Panc1 (cell line): ENCODE measurements at regions not wholly inside any gene's neighbourhood (a gene's known extent, or its start where the extent isn't known, plus 50 kb on each side); places are given as distances from the start of the nearest gene placed in this dataset.
"Not testable (repeated sequence)": the region's sequence is repeated elsewhere in the genome, so short reads cannot be mapped to it uniquely, and the experiment has no call there.

Experiments
- ATAC-seq: fragments of 200-7000 bp; cut with Tn5 transposase; 2 replicates; pipeline ENCODE4 v1.9.1; 2020; ENCODE audit warnings: mild to moderate bottlenecking, moderate library complexity
- BruUV-seq: library from RNA; stranded (reverse); fragments of 400-500 nt; replicated peaks from 2 replicates; lab custom pipeline; 2021; lab: Mats Ljungman, UMichigan
- CTCF ChIA-PET: fragments of 300-600 bp; sonication (Branson Sonifier 250); formaldehyde crosslinking; loops from one replicate; lab custom pipeline; 2022; ENCODE audit warnings: antibody characterized with exemption; lab: Charles Lee
- POLR2A ChIA-PET: fragments of 300-600 bp; sonication (Branson Sonifier 250); formaldehyde crosslinking; loops from one replicate; lab custom pipeline; 2022; ENCODE audit warnings: antibody characterized with exemption; lab: Charles Lee
- DNase-seq: peaks from one replicate; pipeline ENCODE4 v3.0.0-alpha.2; 2010; ENCODE audit warnings: low read depth, low spot score
- H3K27ac ChIP-seq: 2 replicates; pipeline ENCODE4 v1.5.1; 2011; ENCODE audit warnings: mild to moderate bottlenecking, low read length, inconsistent platforms
- H3K27me3 ChIP-seq: fragments of 200-500 bp; sonication (Bioruptor generic); 2 replicates; pipeline ENCODE4 v1.6.0; 2014; ENCODE audit warnings: low read length, inconsistent platforms; ENCODE audit not compliant: control insufficient read depth, insufficient read depth
- H3K36me3 ChIP-seq: fragments of 200-500 bp; sonication (Bioruptor generic); 2 replicates; pipeline ENCODE4 v1.5.1; 2014; ENCODE audit warnings: inconsistent platforms, mild to moderate bottlenecking, low read length, moderate library complexity; ENCODE audit not compliant: control insufficient read depth, insufficient read depth
- H3K4me1 ChIP-seq: 2 replicates; pipeline ENCODE4 v1.5.1; 2011; ENCODE audit warnings: inconsistent platforms, mild to moderate bottlenecking, low read length, moderate library complexity; ENCODE audit not compliant: control insufficient read depth, insufficient read depth
- H3K4me3 ChIP-seq, 2 experiments: 2 replicates each; pipeline ENCODE4 v1.5.1; 2011 to 2012; ENCODE audit warnings: low read depth in 2 of 2, low read length in 2 of 2, mild to moderate bottlenecking in 2 of 2, inconsistent platforms in 1 of 2, moderate library complexity in 1 of 2
- H3K9me3 ChIP-seq: fragments of 200-500 bp; sonication (Bioruptor generic); 2 replicates; pipeline ENCODE4 v1.5.1; 2014; ENCODE audit warnings: low read depth, mild to moderate bottlenecking, inconsistent platforms, low read length, moderate library complexity; ENCODE audit not compliant: control insufficient read depth, insufficient read depth
- CTCF ChIP-seq: fragments of 450-650 bp; IDR thresholded peaks from 2 replicates; pipeline ENCODE4 v1.5.1; 2017; ENCODE audit warnings: mild to moderate bottlenecking
- POLR2AphosphoS5 ChIP-seq: IDR thresholded peaks from 2 replicates; pipeline ENCODE4 v1.6.1; 2012; ENCODE audit warnings: mild to moderate bottlenecking, low read depth, low read length, moderate library complexity
- REST ChIP-seq, 2 experiments: IDR thresholded peaks; 2 replicates each; pipeline ENCODE4 v1.6.1; 2011 to 2012; ENCODE audit warnings: low read depth in 2 of 2, control low read depth in 1 of 2, low read length in 1 of 2, mild to moderate bottlenecking in 1 of 2, moderate library complexity in 1 of 2; ENCODE audit not compliant: insufficient read depth in 1 of 2
- SIN3A ChIP-seq: IDR thresholded peaks from 2 replicates; pipeline ENCODE4 v1.6.1; 2012; ENCODE audit warnings: low read depth, mild to moderate bottlenecking, low read length, moderate library complexity, borderline replicate concordance; ENCODE audit not compliant: insufficient read depth
- TCF7L2 ChIP-seq: IDR thresholded peaks from 2 replicates; pipeline ENCODE4 v1.6.1; 2011; ENCODE audit warnings: mild to moderate bottlenecking, low read depth, low read length, inconsistent platforms
- in situ Hi-C: cut with HindIII; loops from 2 replicates; pipeline ENCODE4 v1.10.0; 2016; ENCODE audit warnings: low sequenced_read_pairs, low pct_unique_long_range_greater_than_20kb
- intact Hi-C: fragments of 100-400 bp; cut with micrococcal nuclease; formaldehyde crosslinking; loops from one replicate; pipeline ENCODE4 v1.10.0; 2022; ENCODE audit not compliant: unreplicated experiment

GRCh38 chr1:45272267-45272666 lies 54.4 kb upstream of the HPDL start:
- H3K4me1 ChIP-seq, ATAC-seq, H3K36me3 ChIP-seq, DNase-seq, H3K4me3 ChIP-seq, BruUV-seq, H3K27ac ChIP-seq, H3K9me3 ChIP-seq, POLR2A ChIA-PET, intact Hi-C loops, CTCF ChIA-PET, in situ Hi-C loops, H3K27me3 ChIP-seq: not testable (repeated sequence)

GRCh38 chr1:45272913-45273371 lies 53.8 kb upstream of the HPDL start:
- Histone ChIP-seq H3K9me3 (no peaks in the 10 kb centered on the region), H3K4me3 (no peak overlapping the region), H3K4me1 (no peaks in the 10 kb centered on the region), H3K36me3 (no peaks in the 10 kb centered on the region), H3K27me3 (no peaks in the 10 kb centered on the region), H3K27ac (no peak overlapping the region)
- no peak for DNase-seq
- TF ChIP-seq REST (IDR thresholded peaks at IDR 0.05; ENCODE audit: insufficient read depth in 1 of 2, low read depth in 2 of 2, low read length in 1 of 2) (no peak), SIN3A (no peak), CTCF (no peak), TCF7L2 (no peak), POLR2AphosphoS5 (no peak)
- intact Hi-C loops (no loop called here), in situ Hi-C loops (no loop called here)
- no TSS peak for BruUV-seq
- ChIA-PET CTCF (no interaction called here), POLR2A (no interaction called here)
- no peak for ATAC-seq

- no peak for ATAC-seq
Measured at GRCh38 chr1:45275054-45275453, 51.6 kb upstream of the HPDL start.

More at GRCh38 chr1:45275054-45275453, 51.6 kb upstream of the HPDL start:
- TF ChIP-seq TCF7L2, result no peak
- no peak for TF ChIP-seq CTCF
- no peak for TF ChIP-seq SIN3A
- no peak for TF ChIP-seq POLR2AphosphoS5
- TF ChIP-seq REST (IDR thresholded peaks at IDR 0.05; ENCODE audit: insufficient read depth in 1 of 2, low read depth in 2 of 2, low read length in 1 of 2), result no peak
- no TSS peak for BruUV-seq
- POLR2A ChIA-PET, result no interaction called here
- intact Hi-C loops, result no loop called here
- Histone ChIP-seq H3K27ac (no peak overlapping the region), H3K4me1 (no peaks in the 10 kb centered on the region), H3K36me3 (no peaks in the 10 kb centered on the region), H3K27me3 (no peaks in the 10 kb centered on the region), H3K4me3 (no peak overlapping the region), H3K9me3 (no peaks in the 10 kb centered on the region)
- no peak for DNase-seq
- in situ Hi-C loops, result no loop called here
- CTCF ChIA-PET, result no interaction called here
